HG03025 (cell line): ENCODE measurements at regions not wholly inside any gene's neighbourhood (a gene's known extent, or its start where the extent isn't known, plus 50 kb on each side); places are given as distances from the start of the nearest gene placed in this dataset.

Experiments
- ATAC-seq: cut with Tn5 transposase; IDR thresholded peaks from one replicate; pipeline ENCODE4 v1.9.1; 2021; ENCODE audit warnings: mild to moderate bottlenecking, moderate library complexity; ENCODE audit not compliant: unreplicated experiment, low FRiP score

GRCh38 chr2:12960671-12961070, 243.9 kb downstream of the TRIB2 start:
- no peak for ATAC-seq

- ATAC-seq, result no peak
Observed at GRCh38 chr2:12964904-12965539, 248.3 kb downstream of the TRIB2 start.

- ATAC-seq, result no peak
Observed at GRCh38 chr2:12965540-12966269, 249.0 kb downstream of the TRIB2 start.

GRCh38 chr2:12967804-12968203, 251.1 kb downstream of the TRIB2 start:
- no peak for ATAC-seq

GRCh38 chr2:12968399-12968798, 251.7 kb downstream of the TRIB2 start:
- ATAC-seq, result no peak

- no peak for ATAC-seq
Observed at GRCh38 chr2:12970861-12971260, 254.1 kb downstream of the TRIB2 start.

GRCh38 chr2:12971581-12972365, 255.0 kb downstream of the TRIB2 start:
- ATAC-seq, result no peak

- no peak for ATAC-seq
Observed at GRCh38 chr2:12978066-12978835, 261.5 kb downstream of the TRIB2 start.

- no peak for ATAC-seq
Observed at GRCh38 chr2:12979066-12979465, 262.3 kb downstream of the TRIB2 start.

- no peak for ATAC-seq
Observed at GRCh38 chr2:12980817-12981216, 264.1 kb downstream of the TRIB2 start.

- no peak for ATAC-seq
Observed at GRCh38 chr2:12982149-12982584, 265.4 kb downstream of the TRIB2 start.

- ATAC-seq, result no peak
Observed at GRCh38 chr2:12987246-12987645, 270.5 kb downstream of the TRIB2 start.

GRCh38 chr2:12988279-12988678, 271.5 kb downstream of the TRIB2 start:
- ATAC-seq, result no peak

GRCh38 chr2:12990523-12990922, 273.8 kb downstream of the TRIB2 start:
- ATAC-seq, result no peak

GRCh38 chr2:12998685-12999084, 281.9 kb downstream of the TRIB2 start:
- no peak for ATAC-seq

GRCh38 chr2:13000664-13001363, 284.1 kb downstream of the TRIB2 start:
- no peak for ATAC-seq

- ATAC-seq, result no peak
Observed at GRCh38 chr2:13001408-13001807, 284.7 kb downstream of the TRIB2 start.

GRCh38 chr2:13002536-13003331, 286.0 kb downstream of the TRIB2 start:
- no peak for ATAC-seq

GRCh38 chr2:13003500-13003899, 286.8 kb downstream of the TRIB2 start:
- no peak for ATAC-seq
